HG02970 (cell line): ENCODE measurements at regions not wholly inside any gene's neighbourhood (a gene's known extent, or its start where the extent isn't known, plus 50 kb on each side); places are given as distances from the start of the nearest gene placed in this dataset.
"Not testable (repeated sequence)": the region's sequence is repeated elsewhere in the genome, so short reads cannot be mapped to it uniquely, and the experiment has no call there.

ENCODE experiments used
- ATAC-seq: cut with Tn5 transposase; IDR thresholded peaks from one replicate; pipeline ENCODE4 v1.9.1; 2021; ENCODE audit warnings: mild to moderate bottlenecking, moderate library complexity, moderate number of reproducible peaks; ENCODE audit not compliant: unreplicated experiment, low FRiP score

- no peak for ATAC-seq
These were observed 203.1 kb downstream of the FBXO8 start for GRCh38 chr4:174080361-174080760.

GRCh38 chr4:174071595-174071994 lies 211.9 kb downstream of the FBXO8 start:
- ATAC-seq, result no peak

GRCh38 chr4:174069848-174070330 lies 213.6 kb downstream of the FBXO8 start:
- ATAC-seq, result no peak

GRCh38 chr4:174066611-174067205 lies 216.8 kb downstream of the FBXO8 start:
- ATAC-seq, result no peak

GRCh38 chr4:174062831-174063230 lies 220.6 kb downstream of the FBXO8 start:
- no peak for ATAC-seq

- no peak for ATAC-seq
These were observed 222.4 kb downstream of the FBXO8 start for GRCh38 chr4:174061026-174061425.

GRCh38 chr4:174058846-174059245 lies 224.6 kb downstream of the FBXO8 start:
- ATAC-seq, result no peak

GRCh38 chr4:174056959-174057358 lies 226.5 kb downstream of the FBXO8 start:
- ATAC-seq, result no peak

- no peak for ATAC-seq
These were observed 228.1 kb downstream of the FBXO8 start for GRCh38 chr4:174055344-174055743.

- no peak for ATAC-seq
These were observed 229.6 kb downstream of the FBXO8 start for GRCh38 chr4:174053895-174054294.

- no peak for ATAC-seq
These were observed 236.1 kb downstream of the FBXO8 start for GRCh38 chr4:174047363-174047762.

- ATAC-seq, result not testable (repeated sequence)
These were observed 237.6 kb downstream of the FBXO8 start for GRCh38 chr4:174045829-174046228.

GRCh38 chr4:174045381-174045780 lies 238.1 kb downstream of the FBXO8 start:
- no peak for ATAC-seq

GRCh38 chr4:174041555-174042105 lies 241.8 kb downstream of the FBXO8 start:
- no peak for ATAC-seq

- no peak for ATAC-seq
These were observed 243.2 kb downstream of the FBXO8 start for GRCh38 chr4:174040287-174040686.

GRCh38 chr4:174038481-174038880 lies 245.0 kb downstream of the FBXO8 start:
- ATAC-seq, result no peak

GRCh38 chr4:174037631-174038030 lies 245.8 kb downstream of the FBXO8 start:
- no peak for ATAC-seq

GRCh38 chr4:174037049-174037448 lies 246.4 kb downstream of the FBXO8 start:
- no peak for ATAC-seq

GRCh38 chr4:174036576-174036975 lies 246.9 kb downstream of the FBXO8 start:
- no peak for ATAC-seq

- no peak for ATAC-seq
These were observed 247.4 kb downstream of the FBXO8 start for GRCh38 chr4:174036111-174036510.

GRCh38 chr4:174023641-174024040 lies 259.8 kb downstream of the FBXO8 start:
- no peak for ATAC-seq

- no peak for ATAC-seq
These were observed 265.2 kb downstream of the FBXO8 start for GRCh38 chr4:174018236-174018635.
